H9 (cell line): ENCODE measurements at regions not wholly inside any gene's neighbourhood (a gene's known extent, or its start where the extent isn't known, plus 50 kb on each side); places are given as distances from the start of the nearest gene placed in this dataset.

Experiments used
- DNase-seq: peaks from one replicate; pipeline ENCODE4 v3.0.0-alpha.2; 2017
- H2AFZ ChIP-seq: one replicate; pipeline ENCODE4 v1.6.1; 2013; ENCODE audit warnings: mild to moderate bottlenecking, low read length, control low read depth, moderate library complexity
- H2AK5ac ChIP-seq: 2 replicates; pipeline ENCODE4 v1.6.1; 2013; ENCODE audit warnings: low read length, control low read depth, mixed read lengths; ENCODE audit not compliant: insufficient read length
- H2BK120ac ChIP-seq: one replicate; pipeline ENCODE4 v1.6.1; 2013; ENCODE audit warnings: low read depth, mild to moderate bottlenecking, low read length, control low read depth, inconsistent platforms; ENCODE audit not compliant: poor library complexity, severe bottlenecking
- H2BK12ac ChIP-seq: 2 replicates; pipeline ENCODE4 v1.6.1; 2013; ENCODE audit warnings: low read length, control low read depth, mixed read lengths, low read depth; ENCODE audit not compliant: insufficient read length
- H2BK15ac ChIP-seq: 2 replicates; pipeline ENCODE4 v1.6.1; 2013; ENCODE audit warnings: low read depth, low read length, control low read depth
- H2BK20ac ChIP-seq: one replicate; pipeline ENCODE4 v1.6.1; 2013; ENCODE audit warnings: low read depth, mild to moderate bottlenecking, low read length, control low read depth, inconsistent platforms; ENCODE audit not compliant: poor library complexity, severe bottlenecking
- H2BK5ac ChIP-seq: 2 replicates; pipeline ENCODE4 v1.6.1; 2013; ENCODE audit warnings: low read length, control low read depth, mixed read lengths; ENCODE audit not compliant: insufficient read length
- H3K14ac ChIP-seq: 2 replicates; pipeline ENCODE4 v1.6.1; 2013; ENCODE audit warnings: low read length, control low read depth; ENCODE audit not compliant: insufficient read depth
- H3K18ac ChIP-seq: 2 replicates; pipeline ENCODE4 v1.6.1; 2013; ENCODE audit warnings: low read depth, mild to moderate bottlenecking, mixed read lengths, low read length, control low read depth; ENCODE audit not compliant: insufficient read length
- H3K23ac ChIP-seq: 2 replicates; pipeline ENCODE4 v1.6.1; 2013; ENCODE audit warnings: low read length, control low read depth, mixed read lengths, low read depth; ENCODE audit not compliant: insufficient read length
- H3K23me2 ChIP-seq: 2 replicates; pipeline ENCODE4 v1.6.1; 2013; ENCODE audit warnings: low read depth, mild to moderate bottlenecking, mixed read lengths, low read length, control low read depth; ENCODE audit not compliant: insufficient read length, poor library complexity, severe bottlenecking
- H3K27ac ChIP-seq: 2 replicates; pipeline ENCODE4 v1.5.1; 2013; ENCODE audit warnings: low read length, control low read depth, mixed read lengths, low read depth; ENCODE audit not compliant: insufficient read length
- H3K27me3 ChIP-seq: 2 replicates; pipeline ENCODE4 v1.6.1; 2013; ENCODE audit warnings: low read length, control low read depth, inconsistent platforms; ENCODE audit not compliant: insufficient read depth
- H3K4ac ChIP-seq: 2 replicates; pipeline ENCODE4 v1.6.1; 2013; ENCODE audit warnings: low read depth, mild to moderate bottlenecking, control low read depth, inconsistent platforms, low read length, moderate library complexity
- H3K4me1 ChIP-seq: 2 replicates; pipeline ENCODE4 v1.6.1; 2013; ENCODE audit warnings: low read length, control low read depth, inconsistent platforms; ENCODE audit not compliant: insufficient read depth
- H3K4me2 ChIP-seq: 2 replicates; pipeline ENCODE4 v1.6.1; 2013; ENCODE audit warnings: low read length, control low read depth, mixed read lengths; ENCODE audit not compliant: insufficient read length, insufficient read depth
- H3K56ac ChIP-seq: 2 replicates; pipeline ENCODE4 v1.6.1; 2013; ENCODE audit warnings: low read depth, mild to moderate bottlenecking, mixed read lengths, low read length, control low read depth; ENCODE audit not compliant: insufficient read length
- H3K79me1 ChIP-seq: 2 replicates; pipeline ENCODE4 v1.6.1; 2013; ENCODE audit warnings: low read depth, mild to moderate bottlenecking, moderate library complexity, low read length, control low read depth, inconsistent platforms; ENCODE audit not compliant: insufficient read depth, poor library complexity, severe bottlenecking
- H3K79me2 ChIP-seq: 2 replicates; pipeline ENCODE4 v1.6.1; 2013; ENCODE audit warnings: low read length, control low read depth, inconsistent platforms; ENCODE audit not compliant: insufficient read depth
- H3K9ac ChIP-seq: 2 replicates; pipeline ENCODE4 v1.6.1; 2013; ENCODE audit warnings: low read length, control low read depth, mixed read lengths; ENCODE audit not compliant: insufficient read length; ENCODE audit errors: extremely low read depth
- H3K9me3 ChIP-seq: one replicate; pipeline ENCODE4 v1.6.1; 2013; ENCODE audit warnings: low read depth, low read length, inconsistent platforms; ENCODE audit not compliant: control insufficient read depth
- H3T11ph ChIP-seq: one replicate; pipeline ENCODE4 v1.6.1; 2013; ENCODE audit warnings: mild to moderate bottlenecking, low read length, control low read depth, inconsistent platforms
- H4K20me1 ChIP-seq: one replicate; pipeline ENCODE4 v1.6.1; 2013; ENCODE audit not compliant: control insufficient read depth, insufficient read length, insufficient read depth
- H4K5ac ChIP-seq: 2 replicates; pipeline ENCODE4 v1.6.1; 2013; ENCODE audit warnings: low read depth, mild to moderate bottlenecking, mixed read lengths, low read length, control low read depth; ENCODE audit not compliant: insufficient read length
- H4K8ac ChIP-seq: replicated peaks from 2 replicates; pipeline ENCODE4 v1.6.1; 2013; ENCODE audit warnings: low read length, control low read depth, mixed read lengths, low read depth; ENCODE audit not compliant: insufficient read length
- H4K91ac ChIP-seq: 2 replicates; pipeline ENCODE4 v1.6.1; 2013; ENCODE audit warnings: low read depth, mild to moderate bottlenecking, moderate library complexity, mixed read lengths, low read length, control low read depth; ENCODE audit not compliant: insufficient read length
- H3K27ac Mint-ChIP-seq, 3 experiments: 2 replicates in 2 of 3; 3 replicates in 1 of 3; pipeline ENCODE4 v1.8.0; 2020 to 2021; ENCODE audit warnings: mixed read lengths in 3 of 3, mild to moderate bottlenecking in 1 of 3, moderate library complexity in 1 of 3
- H3K27me3 Mint-ChIP-seq: 2 replicates; pipeline ENCODE4 v1.8.0; 2021; ENCODE audit warnings: low read depth, mild to moderate bottlenecking, moderate library complexity, mixed read lengths
- H3K36me3 Mint-ChIP-seq, 3 experiments: 2 replicates in 2 of 3; 3 replicates in 1 of 3; pipeline ENCODE4 v1.8.0; 2020 to 2021; ENCODE audit warnings: low read depth in 3 of 3, mixed read lengths in 3 of 3; ENCODE audit not compliant: insufficient read depth in 1 of 3
- H3K4me1 Mint-ChIP-seq, 2 experiments: 2 replicates each; pipeline ENCODE4 v1.8.0; 2020; ENCODE audit warnings: mixed read lengths in 2 of 2
- H3K4me3 Mint-ChIP-seq, 2 experiments: 2 replicates in 1 of 2; 3 replicates in 1 of 2; pipeline ENCODE4 v1.8.0; 2020 to 2021; ENCODE audit warnings: mild to moderate bottlenecking in 2 of 2, mixed read lengths in 2 of 2, moderate library complexity in 1 of 2
- H3K9me3 Mint-ChIP-seq, 2 experiments: 2 replicates in 1 of 2; 3 replicates in 1 of 2; pipeline ENCODE4 v1.8.0; 2020; ENCODE audit warnings: mild to moderate bottlenecking in 2 of 2, mixed read lengths in 2 of 2, moderate library complexity in 1 of 2
- WGBS: extraction: QIAGEN DNeasy Blood & Tissue Kit; methylation state at CpG from one replicate; pipeline ENCODE4 v1.1.7; 2013; ENCODE audit warnings: missing lambda C conversion rate, low lambda C conversion rate, mixed read lengths; ENCODE audit not compliant: insufficient read length; ENCODE audit errors: extremely low coverage; 5-methylcytosine and 5-hydroxymethylcytosine counted together
- TF ChIP-seq, protein P1 (sequence below): fragments of 200-600 bp; sonication (generic); conservative IDR thresholded peaks from 3 replicates; pipeline ENCODE4 v1.8.0; 2021; ENCODE audit warnings: antibody characterized with exemption, mild to moderate bottlenecking

DNA sequence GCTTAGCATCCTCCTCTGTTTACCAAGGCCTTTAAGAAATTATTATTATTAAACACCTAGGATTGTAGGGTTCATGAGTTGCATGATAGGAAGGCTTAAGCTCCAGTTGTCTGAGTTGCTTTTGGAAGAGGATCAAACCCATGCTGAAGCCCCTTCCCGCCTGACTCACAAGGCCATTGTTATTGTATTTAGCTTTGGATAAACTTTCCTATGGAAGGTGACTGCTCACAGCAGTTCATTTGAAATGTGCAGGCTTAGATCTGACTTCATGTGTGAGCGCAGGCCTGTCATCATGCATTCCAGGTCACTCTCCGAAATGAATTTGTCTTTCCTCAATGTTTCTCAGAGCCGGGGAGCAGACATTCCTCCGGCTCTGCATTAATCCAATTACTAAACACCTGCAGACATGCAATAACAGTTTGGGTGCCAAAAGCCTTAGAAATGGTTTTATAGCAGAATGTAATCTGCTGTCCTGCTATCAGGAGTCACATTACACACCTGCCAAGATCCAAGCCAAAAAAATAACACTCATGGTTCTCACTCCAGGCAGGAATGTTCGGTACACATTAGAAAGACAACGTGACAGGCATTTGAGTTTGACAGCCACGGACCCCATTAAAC, 119.9 kb downstream of the OSR1 start:
- TF ChIP-seq, protein P1, sequence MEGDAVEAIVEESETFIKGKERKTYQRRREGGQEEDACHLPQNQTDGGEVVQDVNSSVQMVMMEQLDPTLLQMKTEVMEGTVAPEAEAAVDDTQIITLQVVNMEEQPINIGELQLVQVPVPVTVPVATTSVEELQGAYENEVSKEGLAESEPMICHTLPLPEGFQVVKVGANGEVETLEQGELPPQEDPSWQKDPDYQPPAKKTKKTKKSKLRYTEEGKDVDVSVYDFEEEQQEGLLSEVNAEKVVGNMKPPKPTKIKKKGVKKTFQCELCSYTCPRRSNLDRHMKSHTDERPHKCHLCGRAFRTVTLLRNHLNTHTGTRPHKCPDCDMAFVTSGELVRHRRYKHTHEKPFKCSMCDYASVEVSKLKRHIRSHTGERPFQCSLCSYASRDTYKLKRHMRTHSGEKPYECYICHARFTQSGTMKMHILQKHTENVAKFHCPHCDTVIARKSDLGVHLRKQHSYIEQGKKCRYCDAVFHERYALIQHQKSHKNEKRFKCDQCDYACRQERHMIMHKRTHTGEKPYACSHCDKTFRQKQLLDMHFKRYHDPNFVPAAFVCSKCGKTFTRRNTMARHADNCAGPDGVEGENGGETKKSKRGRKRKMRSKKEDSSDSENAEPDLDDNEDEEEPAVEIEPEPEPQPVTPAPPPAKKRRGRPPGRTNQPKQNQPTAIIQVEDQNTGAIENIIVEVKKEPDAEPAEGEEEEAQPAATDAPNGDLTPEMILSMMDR, result no peak
- WGBS, result no CpG with 5 or more reads among the region's 8 CpGs
- Histone ChIP-seq H2BK12ac (no peak overlapping the region), H2AFZ (no peak overlapping the region), H3T11ph (no peak overlapping the region), H3K23ac (no peak overlapping the region), H3K27me3 (no peaks in the 10 kb centered on the region), H3K9ac (no peak overlapping the region), H2BK20ac (no peak overlapping the region), H3K18ac (no peak overlapping the region), H4K20me1 (no peaks in the 10 kb centered on the region), H3K4me1 (no peaks in the 10 kb centered on the region), H2BK15ac (no peak overlapping the region), H3K4me2 (no peak overlapping the region), H3K9me3 (no peaks in the 10 kb centered on the region), H3K4ac (no peak overlapping the region), H2BK5ac (no peak overlapping the region), H3K79me1 (no peaks in the 10 kb centered on the region), H3K56ac (no peak overlapping the region), H4K91ac (no peak overlapping the region), H3K23me2 (no peaks in the 10 kb centered on the region), H4K5ac (no peak overlapping the region), H2AK5ac (no peak overlapping the region), H3K14ac (no peak overlapping the region), H3K79me2 (no peaks in the 10 kb centered on the region), H4K8ac (no peak overlapping the region), H2BK120ac (no peak overlapping the region), H3K27ac (no peak overlapping the region)
- Mint-ChIP-seq H3K27me3 (no peaks in the 10 kb centered on the region; the same call in 1 of the 2 replicates), H3K27ac (no peak overlapping the region), H3K36me3 (no peaks in the 10 kb centered on the region), H3K4me3 (no peak overlapping the region), H3K4me1 (peaks cover 2 to 7% of the 10 kb centered on the region in 2 experiments; a peak in 3 of 4 replicates), H3K9me3 (no peaks in the 10 kb centered on the region)
- DNase-seq, result no peak
